Caki2 (cell line): ENCODE measurements at regions not wholly inside any gene's neighbourhood (a gene's known extent, or its start where the extent isn't known, plus 50 kb on each side); places are given as distances from the start of the nearest gene placed in this dataset.

ENCODE experiments used
- DNase-seq: peaks from one replicate; pipeline ENCODE4 v3.0.0-alpha.2; 2015; ENCODE audit warnings: low read depth
- in situ Hi-C: cut with HindIII; loops from 2 replicates; pipeline ENCODE4 v1.10.0; 2016; ENCODE audit warnings: low sequenced_read_pairs, low pct_unique_long_range_greater_than_20kb, mixed read lengths

GRCh38 chr4:36758312-36759178, 477.1 kb downstream of the DTHD1 start:
- in situ Hi-C loops = no loop called here
- no peak for DNase-seq

GRCh38 chr4:36761607-36762006, 480.2 kb downstream of the DTHD1 start:
- in situ Hi-C loops = no loop called here
- DNase-seq = no peak

GRCh38 chr4:36763814-36764213, 480.7 kb upstream of the NWD2 start:
- in situ Hi-C loops = no loop called here
- no peak for DNase-seq

- in situ Hi-C loops = no loop called here
- DNase-seq = no peak
Measured at GRCh38 chr4:36767596-36767995, 476.9 kb upstream of the NWD2 start.

- in situ Hi-C loops = no loop called here
Measured at GRCh38 chr4:36771411-36772153, 473.0 kb upstream of the NWD2 start.

GRCh38 chr4:36772154-36772516, 472.4 kb upstream of the NWD2 start:
- DNase-seq = no peak
- in situ Hi-C loops = no loop called here

More at GRCh38 chr4:36771411-36772153, 473.0 kb upstream of the NWD2 start:
- peak; percentile 9 for DNase-seq

- DNase-seq = no peak
Measured at GRCh38 chr4:36773467-36773866, 471.1 kb upstream of the NWD2 start.

GRCh38 chr4:36775544-36775943, 469.0 kb upstream of the NWD2 start:
- no peak for DNase-seq
- in situ Hi-C loops = no loop called here

More at GRCh38 chr4:36773467-36773866, 471.1 kb upstream of the NWD2 start:
- in situ Hi-C loops = no loop called here

GRCh38 chr4:36779601-36780000, 464.9 kb upstream of the NWD2 start:
- DNase-seq = no peak
- in situ Hi-C loops = no loop called here

- in situ Hi-C loops = no loop called here
- no peak for DNase-seq
Measured at GRCh38 chr4:36785973-36786372, 458.6 kb upstream of the NWD2 start.

- in situ Hi-C loops = no loop called here
- no peak for DNase-seq
Measured at GRCh38 chr4:36786519-36786918, 458.0 kb upstream of the NWD2 start.

GRCh38 chr4:36794716-36795115, 449.8 kb upstream of the NWD2 start:
- in situ Hi-C loops = no loop called here
- DNase-seq = no peak

GRCh38 chr4:36812149-36812548, 432.4 kb upstream of the NWD2 start:
- in situ Hi-C loops = no loop called here
- DNase-seq = no peak

GRCh38 chr4:36815536-36815935, 429.0 kb upstream of the NWD2 start:
- in situ Hi-C loops = no loop called here
- no peak for DNase-seq

- in situ Hi-C loops = no loop called here
Measured at GRCh38 chr4:36823199-36823967, 421.2 kb upstream of the NWD2 start.

GRCh38 chr4:36824682-36825081, 419.9 kb upstream of the NWD2 start:
- no peak for DNase-seq
- in situ Hi-C loops = no loop called here

More at GRCh38 chr4:36823199-36823967, 421.2 kb upstream of the NWD2 start:
- DNase-seq = no peak

GRCh38 chr4:36835246-36835645, 409.3 kb upstream of the NWD2 start:
- DNase-seq = peak; percentile 39
- in situ Hi-C loops = no loop called here

- in situ Hi-C loops = no loop called here
- peak; percentile 82 for DNase-seq
Measured at GRCh38 chr4:36841583-36842326, 402.8 kb upstream of the NWD2 start.
